Suprapubic skin (tissue), 4 donors: ENCODE measurements at regions not wholly inside any gene's neighbourhood (a gene's known extent, or its start where the extent isn't known, plus 50 kb on each side); places are given as distances from the start of the nearest gene placed in this dataset.

Experiments
- DNase-seq, 2 donors: peaks; one replicate each; pipeline ENCODE4 v3.0.0-alpha.2; 2019; ENCODE audit warnings: low spot score in 2 of 2
- H3K27ac ChIP-seq: fragments of 200-600 bp; sonication (generic); one replicate; pipeline ENCODE4 v1.5.1; 2019
- H3K27me3 ChIP-seq: fragments of 200-600 bp; sonication (generic); one replicate; pipeline ENCODE4 v1.5.1; 2019
- H3K36me3 ChIP-seq: fragments of 200-600 bp; sonication (generic); one replicate; pipeline ENCODE4 v1.5.1; 2019
- H3K4me1 ChIP-seq: fragments of 200-600 bp; sonication (generic); one replicate; pipeline ENCODE4 v1.5.1; 2019
- H3K4me3 ChIP-seq: fragments of 200-600 bp; sonication (generic); one replicate; pipeline ENCODE4 v1.5.1; 2019; ENCODE audit warnings: mild to moderate bottlenecking
- H3K9me3 ChIP-seq: fragments of 200-600 bp; sonication (generic); one replicate; pipeline ENCODE4 v1.5.1; 2019
- CTCF ChIP-seq, 2 donors: fragments of 200-600 bp in 1 of 2; fragments of 450-650 bp in 1 of 2; sonication (generic) in 1 of 2; IDR thresholded peaks; one replicate each; pipeline ENCODE4 v1.5.1; 2016 to 2019; ENCODE audit warnings: antibody characterized with exemption in 2 of 2, mild to moderate bottlenecking in 1 of 2, moderate library complexity in 1 of 2
- EP300 ChIP-seq: sonication (generic); formaldehyde crosslinking; IDR thresholded peaks from one replicate; pipeline ENCODE4 v1.6.1; 2017; ENCODE audit warnings: antibody characterized with exemption
- POLR2A ChIP-seq, 2 donors: fragments of 450-650 bp; IDR thresholded peaks; one replicate each; pipeline ENCODE4 v1.6.1; 2017; ENCODE audit warnings: antibody characterized with exemption in 2 of 2, mild to moderate bottlenecking in 2 of 2, moderate library complexity in 2 of 2
- POLR2AphosphoS5 ChIP-seq, 3 donors: sonication (generic); formaldehyde crosslinking; IDR thresholded peaks; one replicate each; pipeline ENCODE4 v1.6.1; 2017; ENCODE audit warnings: antibody characterized with exemption in 3 of 3
- WGBS: methylation state at CpG from one replicate; pipeline ENCODE4 v1.1.5; 2018; 5-methylcytosine and 5-hydroxymethylcytosine counted together

GRCh38 chr5:93329756-93330155 lies 251.3 kb downstream of the NR2F1-AS1 start:
- Histone ChIP-seq H3K36me3 (no peaks in the 10 kb centered on the region), H3K4me3 (no peak overlapping the region), H3K27me3 (no peaks in the 10 kb centered on the region), H3K9me3 (no peaks in the 10 kb centered on the region), H3K4me1 (no peaks in the 10 kb centered on the region), H3K27ac (no peak overlapping the region)
- 71% methylated on average over 1 of the region's 1 CpG for WGBS
- DNase-seq, result no peak
- TF ChIP-seq POLR2A (IDR thresholded peaks at IDR 0.05) (no peak), POLR2AphosphoS5 (IDR thresholded peaks at IDR 0.05) (no peak), EP300 (no peak), CTCF (IDR thresholded peaks at IDR 0.05) (no peak)

- Histone ChIP-seq H3K4me3 (no peak overlapping the region), H3K27ac (no peak overlapping the region), H3K36me3 (no peaks in the 10 kb centered on the region), H3K4me1 (no peaks in the 10 kb centered on the region), H3K9me3 (no peaks in the 10 kb centered on the region), H3K27me3 (no peaks in the 10 kb centered on the region)
- TF ChIP-seq POLR2A (IDR thresholded peaks at IDR 0.05), result no peak
- no peak for TF ChIP-seq CTCF (IDR thresholded peaks at IDR 0.05)
- no peak for TF ChIP-seq POLR2AphosphoS5 (IDR thresholded peaks at IDR 0.05)
- TF ChIP-seq EP300, result no peak
- 50% methylated on average over 1 of the region's 1 CpG for WGBS
- no peak for DNase-seq
Measured at GRCh38 chr5:93328833-93329232, 252.2 kb downstream of the NR2F1-AS1 start.

GRCh38 chr5:93327605-93328004 lies 253.4 kb downstream of the NR2F1-AS1 start:
- TF ChIP-seq POLR2AphosphoS5 (IDR thresholded peaks at IDR 0.05), result no peak
- TF ChIP-seq CTCF (IDR thresholded peaks at IDR 0.05), result no peak
- TF ChIP-seq EP300, result no peak
- TF ChIP-seq POLR2A (IDR thresholded peaks at IDR 0.05), result no peak
- H3K4me3 ChIP-seq, result no peak overlapping the region
- no peak for DNase-seq
- H3K36me3 ChIP-seq, result no peaks in the 10 kb centered on the region
- whole genome bisulfite sequencing, result 46% methylated on average over 1 of the region's 1 CpG
- H3K27ac ChIP-seq, result no peak overlapping the region
- H3K9me3 ChIP-seq, result no peaks in the 10 kb centered on the region
- H3K4me1 ChIP-seq, result no peaks in the 10 kb centered on the region
- H3K27me3 ChIP-seq, result no peaks in the 10 kb centered on the region

GRCh38 chr5:93325946-93326345 lies 255.1 kb downstream of the NR2F1-AS1 start:
- H3K4me3 ChIP-seq, result no peak overlapping the region
- H3K4me1 ChIP-seq, result no peaks in the 10 kb centered on the region
- H3K36me3 ChIP-seq, result no peaks in the 10 kb centered on the region
- H3K27me3 ChIP-seq, result no peaks in the 10 kb centered on the region
- TF ChIP-seq CTCF (IDR thresholded peaks at IDR 0.05), result no peak
- no peak for TF ChIP-seq POLR2A (IDR thresholded peaks at IDR 0.05)
- TF ChIP-seq POLR2AphosphoS5 (IDR thresholded peaks at IDR 0.05), result no peak
- no peak for TF ChIP-seq EP300
- no peak overlapping the region for H3K27ac ChIP-seq
- H3K9me3 ChIP-seq, result no peaks in the 10 kb centered on the region
- 95% methylated on average over 9 of the region's 9 CpGs for WGBS
- no peak for DNase-seq

- no peaks in the 10 kb centered on the region for H3K9me3 ChIP-seq
- H3K27me3 ChIP-seq, result no peaks in the 10 kb centered on the region
- no peaks in the 10 kb centered on the region for H3K36me3 ChIP-seq
- H3K4me1 ChIP-seq, result no peaks in the 10 kb centered on the region
- DNase-seq, result no peak
- no peak overlapping the region for H3K4me3 ChIP-seq
- TF ChIP-seq EP300 (no peak), CTCF (IDR thresholded peaks at IDR 0.05) (no peak), POLR2A (IDR thresholded peaks at IDR 0.05) (no peak), POLR2AphosphoS5 (IDR thresholded peaks at IDR 0.05) (no peak)
- WGBS, result 84% methylated on average over 8 of the region's 8 CpGs
- H3K27ac ChIP-seq, result no peak overlapping the region
Measured at GRCh38 chr5:93322974-93323860, 257.8 kb downstream of the NR2F1-AS1 start.
